Mesendoderm (in vitro differentiated cells): ENCODE measurements at regions not wholly inside any gene's neighbourhood (a gene's known extent, or its start where the extent isn't known, plus 50 kb on each side); places are given as distances from the start of the nearest gene placed in this dataset.
A peak's percentile ranks its signal among the peaks of the same experiment; 100 is the strongest.

ENCODE experiments used
- DNase-seq: peaks from one replicate; pipeline ENCODE4 v3.0.0; 2013
- H2AK5ac ChIP-seq: 2 replicates; pipeline ENCODE4 v1.6.1; 2013; ENCODE audit warnings: low read length, inconsistent platforms
- H2BK120ac ChIP-seq: 2 replicates; pipeline ENCODE4 v1.6.1; 2013; ENCODE audit warnings: low read depth, mild to moderate bottlenecking, low read length, moderate library complexity, mixed read lengths
- H2BK15ac ChIP-seq: replicated peaks from 2 replicates; pipeline ENCODE4 v1.6.1; 2013; ENCODE audit warnings: low read depth, mild to moderate bottlenecking, moderate library complexity
- H2BK5ac ChIP-seq: 2 replicates; pipeline ENCODE4 v1.6.1; 2013; ENCODE audit warnings: low read length, inconsistent platforms
- H3K18ac ChIP-seq: 2 replicates; pipeline ENCODE4 v1.6.1; 2013; ENCODE audit warnings: mild to moderate bottlenecking, low read length, mixed read lengths
- H3K23ac ChIP-seq: one replicate; pipeline ENCODE4 v1.6.1; 2013; ENCODE audit warnings: low read length
- H3K27ac ChIP-seq: 2 replicates; pipeline ENCODE4 v1.5.1; 2013; ENCODE audit warnings: low read depth, mild to moderate bottlenecking, inconsistent platforms, low read length, moderate library complexity
- H3K27me3 ChIP-seq: 2 replicates; pipeline ENCODE4 v1.6.1; 2013; ENCODE audit warnings: low read length, control low read depth, mild to moderate bottlenecking, inconsistent platforms; ENCODE audit not compliant: insufficient read depth, poor library complexity
- H3K36me3 ChIP-seq: 2 replicates; pipeline ENCODE4 v1.6.1; 2013; ENCODE audit warnings: low read length, inconsistent platforms; ENCODE audit not compliant: control insufficient read depth, insufficient read depth
- H3K4ac ChIP-seq: one replicate; pipeline ENCODE4 v1.6.1; 2013; ENCODE audit warnings: low read depth, mild to moderate bottlenecking, low read length, moderate library complexity
- H3K4me1 ChIP-seq: 2 replicates; pipeline ENCODE4 v1.6.1; 2013; ENCODE audit warnings: low read depth, low read length, inconsistent platforms; ENCODE audit not compliant: control insufficient read depth
- H3K4me2 ChIP-seq: 2 replicates; pipeline ENCODE4 v1.6.1; 2013; ENCODE audit warnings: low read length
- H3K4me3 ChIP-seq: 2 replicates; pipeline ENCODE4 v1.5.1; 2013; ENCODE audit warnings: mild to moderate bottlenecking, low read length
- H3K56ac ChIP-seq: one replicate; pipeline ENCODE4 v1.6.1; 2013; ENCODE audit warnings: low read length
- H3K79me1 ChIP-seq: 2 replicates; pipeline ENCODE4 v1.6.1; 2013; ENCODE audit warnings: low read length, inconsistent platforms
- H3K79me2 ChIP-seq: 2 replicates; pipeline ENCODE4 v1.6.1; 2013; ENCODE audit warnings: mild to moderate bottlenecking, low read length; ENCODE audit not compliant: control insufficient read depth, insufficient read depth
- H3K9ac ChIP-seq: 2 replicates; pipeline ENCODE4 v1.6.1; 2013; ENCODE audit warnings: low read length, inconsistent platforms
- H4K5ac ChIP-seq: one replicate; pipeline ENCODE4 v1.6.1; 2013; ENCODE audit warnings: low read length
- H4K8ac ChIP-seq: one replicate; pipeline ENCODE4 v1.6.1; 2013; ENCODE audit warnings: low read depth, mild to moderate bottlenecking, control low read depth, low read length, moderate library complexity
- WGBS: extraction: QIAGEN DNeasy Blood & Tissue Kit; methylation state at CpG from one replicate; pipeline ENCODE4 v1.1.7; 2013; ENCODE audit warnings: low lambda C conversion rate, missing lambda C conversion rate; ENCODE audit not compliant: insufficient coverage; ENCODE audit errors: extremely low coverage; 5-methylcytosine and 5-hydroxymethylcytosine counted together

DNA sequence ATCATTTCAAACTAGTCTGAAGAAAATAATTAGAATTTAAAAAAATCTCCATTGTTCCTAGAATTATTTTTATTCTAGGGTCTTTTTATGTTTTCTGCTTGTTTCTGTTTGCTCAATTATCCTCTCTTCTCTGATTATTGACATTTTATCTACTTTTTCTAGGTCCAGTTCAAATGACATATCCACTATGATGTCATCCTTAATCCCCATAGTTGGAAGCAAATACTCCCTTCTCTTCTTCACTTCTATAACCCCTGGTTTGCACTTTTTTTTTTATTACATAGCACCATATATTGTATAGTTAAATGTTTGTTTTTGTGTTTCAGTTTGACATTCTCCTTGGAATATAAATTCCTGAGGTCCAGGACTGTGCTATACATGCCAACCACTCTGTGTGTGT lies 82.6 kb downstream of the CT47B1 start:
- H3K9ac ChIP-seq, result no peak overlapping the region
- H3K4me1 ChIP-seq, result no peaks in the 10 kb centered on the region
- no peak overlapping the region for H4K5ac ChIP-seq
- H4K8ac ChIP-seq, result no peak overlapping the region
- H3K27me3 ChIP-seq, result no peaks in the 10 kb centered on the region
- no peak overlapping the region for H2BK15ac ChIP-seq
- no peak overlapping the region for H3K4ac ChIP-seq
- no peak overlapping the region for H3K4me3 ChIP-seq
- H3K23ac ChIP-seq, result no peak overlapping the region
- H2BK5ac ChIP-seq, result no peak overlapping the region
- H3K18ac ChIP-seq, result no peak overlapping the region
- no peaks in the 10 kb centered on the region for H3K79me1 ChIP-seq
- H2BK120ac ChIP-seq, result no peak overlapping the region
- no peak for DNase-seq
- H3K27ac ChIP-seq, result no peak overlapping the region
- H2AK5ac ChIP-seq, result no peak overlapping the region
- no peaks in the 10 kb centered on the region for H3K79me2 ChIP-seq
- H3K4me2 ChIP-seq, result no peak overlapping the region
- H3K56ac ChIP-seq, result no peak overlapping the region
- no peaks in the 10 kb centered on the region for H3K36me3 ChIP-seq

DNA sequence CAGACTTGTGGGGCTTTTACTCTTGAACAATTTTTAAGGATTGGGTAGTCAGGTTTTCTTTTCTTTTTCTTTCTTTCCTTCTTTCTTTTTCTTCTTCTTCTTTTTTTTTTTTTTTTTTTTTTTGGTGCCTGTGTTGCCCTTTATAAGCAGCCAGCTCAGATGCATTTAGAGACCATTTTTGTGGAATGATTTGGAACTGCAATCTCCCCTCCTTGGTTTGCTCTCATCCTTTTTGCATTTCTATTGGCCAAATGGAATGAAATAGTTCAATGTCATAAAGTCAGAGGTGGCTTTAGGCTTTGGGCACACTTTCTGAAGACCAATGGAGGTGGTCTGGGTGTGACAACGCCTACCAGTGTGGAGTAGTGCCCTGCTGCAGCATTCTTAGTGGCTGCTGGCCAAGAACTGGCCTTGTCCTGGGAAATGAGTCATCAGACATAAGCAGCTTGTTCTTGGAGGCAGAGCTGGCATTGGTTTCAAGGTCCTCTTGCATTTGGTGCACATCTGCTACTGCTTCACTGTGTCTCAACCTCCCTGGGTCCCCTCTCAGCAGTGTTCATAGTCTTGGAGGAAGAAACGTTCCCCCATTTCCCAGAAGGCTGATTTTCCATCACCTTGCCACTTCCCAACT lies 84.5 kb downstream of the CT47B1 start:
- H2BK15ac ChIP-seq, result no peak overlapping the region
- H2BK5ac ChIP-seq, result no peak overlapping the region
- no peak overlapping the region for H3K9ac ChIP-seq
- no peaks in the 10 kb centered on the region for H3K4me1 ChIP-seq
- no peaks in the 10 kb centered on the region for H3K27me3 ChIP-seq
- peak; percentile 2 for DNase-seq
- no peak overlapping the region for H2BK120ac ChIP-seq
- no peaks in the 10 kb centered on the region for H3K79me1 ChIP-seq
- H3K56ac ChIP-seq, result no peak overlapping the region
- no peak overlapping the region for H3K27ac ChIP-seq
- WGBS, result no CpG with 5 or more reads among the region's 2 CpGs
- no peak overlapping the region for H3K4me3 ChIP-seq
- no peak overlapping the region for H3K23ac ChIP-seq
- H3K36me3 ChIP-seq, result no peaks in the 10 kb centered on the region
- no peak overlapping the region for H3K18ac ChIP-seq
- H3K4ac ChIP-seq, result no peak overlapping the region
- H3K79me2 ChIP-seq, result no peaks in the 10 kb centered on the region
- no peak overlapping the region for H4K8ac ChIP-seq
- no peak overlapping the region for H4K5ac ChIP-seq
- no peak overlapping the region for H2AK5ac ChIP-seq
- H3K4me2 ChIP-seq, result no peak overlapping the region

DNA sequence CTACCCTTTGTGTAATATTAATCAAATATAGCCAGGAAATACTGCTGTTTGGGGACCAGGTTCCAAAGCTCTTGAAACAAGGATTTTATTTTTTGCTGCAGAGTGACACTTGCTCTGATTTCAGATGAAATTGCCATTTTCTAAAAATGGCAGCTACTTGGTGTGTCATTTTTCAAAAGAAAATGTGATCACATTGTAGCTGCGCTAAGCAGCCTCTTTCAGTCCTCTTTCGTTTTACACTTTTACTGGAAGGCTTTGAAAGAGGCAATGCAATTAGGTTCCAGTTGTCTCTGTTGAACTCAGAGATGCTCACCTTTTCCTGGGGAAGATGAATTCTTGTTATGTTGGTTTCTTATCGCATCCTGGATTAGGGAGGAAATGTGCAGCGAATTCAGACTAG lies 85.1 kb downstream of the CT47B1 start:
- Histone ChIP-seq H3K79me1 (no peaks in the 10 kb centered on the region), H2BK15ac (no peak overlapping the region), H3K79me2 (no peaks in the 10 kb centered on the region), H3K4ac (no peak overlapping the region), H3K23ac (no peak overlapping the region), H4K8ac (no peak overlapping the region), H3K18ac (no peak overlapping the region), H2BK120ac (no peak overlapping the region), H3K9ac (no peak overlapping the region), H3K27ac (no peak overlapping the region), H2BK5ac (no peak overlapping the region), H3K4me2 (no peak overlapping the region), H2AK5ac (no peak overlapping the region), H3K4me3 (no peak overlapping the region), H3K4me1 (no peaks in the 10 kb centered on the region), H4K5ac (no peak overlapping the region), H3K36me3 (no peaks in the 10 kb centered on the region), H3K27me3 (no peaks in the 10 kb centered on the region), H3K56ac (no peak overlapping the region)
- no peak for DNase-seq
- no CpG with 5 or more reads among the region's 4 CpGs for WGBS

DNA sequence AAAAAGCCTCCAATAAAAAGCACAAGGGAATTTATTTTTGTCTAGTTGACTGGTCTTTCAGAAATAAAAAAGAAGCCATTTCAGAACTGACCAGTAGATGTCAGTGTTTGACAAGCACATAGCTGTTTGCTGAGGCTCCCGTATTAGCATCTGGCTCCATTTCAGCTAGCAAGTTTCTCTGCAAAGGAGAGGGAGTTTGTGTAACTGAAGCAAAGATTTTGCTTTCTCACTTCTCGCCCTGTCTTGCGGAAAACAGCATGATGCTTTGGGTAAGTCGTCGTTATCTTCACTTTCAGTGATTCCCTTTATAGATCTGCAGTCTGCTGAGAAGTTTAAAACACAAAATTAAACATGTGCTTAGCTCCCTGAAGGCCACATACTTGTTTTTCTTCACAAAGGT lies 85.5 kb downstream of the CT47B1 start:
- Histone ChIP-seq H3K79me2 (no peaks in the 10 kb centered on the region), H3K4ac (no peak overlapping the region), H3K56ac (no peak overlapping the region), H2AK5ac (no peak overlapping the region), H2BK5ac (no peak overlapping the region), H3K4me3 (no peak overlapping the region), H3K27me3 (no peaks in the 10 kb centered on the region), H3K36me3 (no peaks in the 10 kb centered on the region), H3K4me1 (no peaks in the 10 kb centered on the region), H3K4me2 (no peak overlapping the region), H3K79me1 (no peaks in the 10 kb centered on the region), H2BK15ac (no peak overlapping the region), H4K5ac (no peak overlapping the region), H3K23ac (no peak overlapping the region), H3K27ac (no peak overlapping the region), H3K18ac (no peak overlapping the region), H4K8ac (no peak overlapping the region), H2BK120ac (no peak overlapping the region), H3K9ac (no peak overlapping the region)
- DNase-seq, result peak; percentile 63
- WGBS, result no CpG with 5 or more reads among the region's 5 CpGs

DNA sequence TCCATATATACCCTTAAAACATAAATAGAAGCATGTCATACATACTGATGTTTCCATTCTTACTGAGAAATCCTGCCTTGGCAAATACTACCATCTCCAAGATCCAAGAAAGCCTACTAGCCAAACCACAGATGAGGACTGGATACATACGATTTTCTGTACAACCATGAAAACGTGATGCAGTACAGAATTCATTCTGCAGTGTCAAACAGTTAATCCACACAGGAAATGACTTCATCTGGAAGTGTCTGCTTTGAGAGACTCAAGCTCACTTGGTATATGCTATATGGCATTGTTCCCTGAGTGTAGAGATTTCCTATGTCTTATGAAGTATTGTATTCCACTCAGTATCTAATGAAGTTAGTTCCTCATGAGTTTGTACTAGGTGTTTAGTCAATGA lies 94.3 kb downstream of the CT47B1 start:
- Histone ChIP-seq H3K36me3 (no peaks in the 10 kb centered on the region), H3K56ac (no peak overlapping the region), H2BK5ac (no peak overlapping the region), H4K5ac (no peak overlapping the region), H2BK120ac (no peak overlapping the region), H3K4me3 (no peak overlapping the region), H3K4me2 (no peak overlapping the region), H2AK5ac (no peak overlapping the region), H4K8ac (no peak overlapping the region), H3K27ac (no peak overlapping the region), H3K79me1 (no peaks in the 10 kb centered on the region), H3K27me3 (no peaks in the 10 kb centered on the region), H3K4me1 (no peaks in the 10 kb centered on the region), H3K79me2 (no peaks in the 10 kb centered on the region), H3K4ac (no peak overlapping the region), H3K9ac (no peak overlapping the region), H3K23ac (no peak overlapping the region), H3K18ac (no peak overlapping the region), H2BK15ac (no peak overlapping the region)
- no peak for DNase-seq
- no CpG with 5 or more reads among the region's 2 CpGs for WGBS

DNA sequence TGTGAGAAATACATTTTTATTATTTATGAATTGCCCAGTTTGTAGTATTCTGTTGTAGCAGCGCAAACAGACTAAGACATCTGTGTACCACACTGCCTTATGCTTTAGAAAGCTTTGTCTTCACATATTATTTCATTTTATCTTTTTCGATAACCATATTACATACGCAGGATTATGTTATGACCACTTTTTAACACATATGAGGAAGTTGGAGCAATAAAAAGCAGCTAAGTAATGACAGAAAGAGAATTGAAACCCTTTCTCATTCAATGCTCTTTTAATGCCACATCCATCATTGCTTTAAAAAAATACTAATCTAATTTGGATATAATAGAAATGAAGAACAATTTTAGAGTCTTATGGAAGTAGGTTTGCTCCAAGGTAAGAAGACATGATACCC lies 99.7 kb downstream of the CT47B1 start:
- H3K27me3 ChIP-seq, result no peaks in the 10 kb centered on the region
- H3K79me1 ChIP-seq, result no peaks in the 10 kb centered on the region
- no peak for DNase-seq
- H4K5ac ChIP-seq, result no peak overlapping the region
- H2BK120ac ChIP-seq, result no peak overlapping the region
- H3K79me2 ChIP-seq, result no peaks in the 10 kb centered on the region
- H3K4me2 ChIP-seq, result no peak overlapping the region
- H3K36me3 ChIP-seq, result no peaks in the 10 kb centered on the region
- H3K4me3 ChIP-seq, result no peak overlapping the region
- H2BK15ac ChIP-seq, result no peak overlapping the region
- H3K56ac ChIP-seq, result no peak overlapping the region
- H2AK5ac ChIP-seq, result no peak overlapping the region
- H3K27ac ChIP-seq, result no peak overlapping the region
- WGBS, result no CpG with 5 or more reads among the region's 3 CpGs
- H3K18ac ChIP-seq, result no peak overlapping the region
- H3K4me1 ChIP-seq, result no peaks in the 10 kb centered on the region
- no peak overlapping the region for H2BK5ac ChIP-seq
- no peak overlapping the region for H3K4ac ChIP-seq
- no peak overlapping the region for H4K8ac ChIP-seq
- no peak overlapping the region for H3K9ac ChIP-seq
- no peak overlapping the region for H3K23ac ChIP-seq
